Spleen (tissue), 11 donors: ENCODE measurements at regions not wholly inside any gene's neighbourhood (a gene's known extent, or its start where the extent isn't known, plus 50 kb on each side); places are given as distances from the start of the nearest gene placed in this dataset.

Experiments used
- DNase-seq: peaks from one replicate; pipeline ENCODE4 v3.0.0-alpha.2; 2020
- H3K27ac ChIP-seq, 8 donors: fragments of 200-600 bp; sonication (generic) in 7 of 8; 1 replicate in 4 of 8; 2 replicates in 4 of 8; pipeline versions ENCODE4 v1.5.0 to v1.8.0; 2016 to 2021; ENCODE audit warnings: inconsistent platforms in 4 of 8, mild to moderate bottlenecking in 4 of 8, moderate library complexity in 1 of 8
- H3K27me3 ChIP-seq, 7 donors: fragments of 200-600 bp; sonication (generic) in 6 of 7; replicated peaks in 1 of 7; 1 replicate in 4 of 7; 2 replicates in 3 of 7; pipeline versions ENCODE4 v1.5.0 to v1.8.0; 2016 to 2021; ENCODE audit warnings: inconsistent platforms in 3 of 7, mild to moderate bottlenecking in 1 of 7
- H3K36me3 ChIP-seq, 6 donors: fragments of 200-600 bp; sonication (generic) in 5 of 6; 1 replicate in 4 of 6; 2 replicates in 2 of 6; pipeline versions ENCODE4 v1.5.0 to v1.8.0; 2016 to 2021; ENCODE audit warnings: inconsistent platforms in 2 of 6
- H3K4me1 ChIP-seq, 6 donors: fragments of 200-600 bp; sonication (generic) in 5 of 6; 1 replicate in 3 of 6; 2 replicates in 3 of 6; pipeline versions ENCODE4 v1.5.0 to v1.8.0; 2016 to 2021; ENCODE audit warnings: inconsistent platforms in 3 of 6
- H3K4me3 ChIP-seq, 8 donors: fragments of 200-600 bp; sonication (generic) in 7 of 8; 1 replicate in 4 of 8; 2 replicates in 4 of 8; pipeline versions ENCODE4 v1.5.0 to v1.8.0; 2016 to 2021; ENCODE audit warnings: inconsistent platforms in 4 of 8, mild to moderate bottlenecking in 4 of 8, moderate library complexity in 2 of 8
- H3K9me3 ChIP-seq, 8 donors: fragments of 200-600 bp; sonication (generic) in 7 of 8; 1 replicate in 4 of 8; 2 replicates in 4 of 8; pipeline versions ENCODE4 v1.5.0 to v1.8.0; 2016 to 2021; ENCODE audit warnings: inconsistent platforms in 4 of 8
- POLR2A ChIP-seq, 3 donors: fragments of 450-650 bp; IDR thresholded peaks; one replicate each; pipeline ENCODE4 v1.5.1; 2017; ENCODE audit warnings: antibody characterized with exemption in 3 of 3, mild to moderate bottlenecking in 1 of 3
- POLR2AphosphoS5 ChIP-seq, 3 donors: sonication (generic); formaldehyde crosslinking; IDR thresholded peaks; one replicate each; pipeline ENCODE4 v1.5.1; 2017; ENCODE audit warnings: antibody characterized with exemption in 3 of 3
- WGBS, 5 donors: extraction: QIAGEN DNeasy Blood & Tissue Kit in 3 of 5; methylation state at CpG; one replicate each; pipeline versions ENCODE4 v1.1.5 to v1.1.7; 2013 to 2018; 5-methylcytosine and 5-hydroxymethylcytosine counted together
- intact Hi-C: fragments of 100-400 bp; cut with DNase I; formaldehyde crosslinking; loops from one replicate; pipeline ENCODE4 v1.15.0; 2023; ENCODE audit warnings: low total_unique reads
- TF ChIP-seq, protein P1 (sequence below), 11 experiments: fragments of 200-600 bp in 7 of 11; fragments of 450-650 bp in 4 of 11; sonication (generic) in 4 of 11; IDR thresholded peaks in 8 of 11; conservative IDR thresholded peaks in 3 of 11; 1 replicate in 7 of 11; 2 replicates in 4 of 11; pipeline versions ENCODE4 v1.4.0 to v1.8.0; 2016 to 2021; ENCODE audit warnings: antibody characterized with exemption in 11 of 11, inconsistent platforms in 4 of 11, mild to moderate bottlenecking in 1 of 11
- donor health status: healthy with polysubstance abuse.
- donor health status: DM: no; HTN: no; CAD: no; lungs with moderate emphysema.
- donor health status: DM: no; HTN: no; CAD: no.
- donor health status: Bipolar disorder and iron deficiency.
- donor health status: healthy.
- donor health status: DM: no; HTN: no; CAD: no.
- donor health status: DM: yes; HTN: yes; CAD: no.

DNA sequence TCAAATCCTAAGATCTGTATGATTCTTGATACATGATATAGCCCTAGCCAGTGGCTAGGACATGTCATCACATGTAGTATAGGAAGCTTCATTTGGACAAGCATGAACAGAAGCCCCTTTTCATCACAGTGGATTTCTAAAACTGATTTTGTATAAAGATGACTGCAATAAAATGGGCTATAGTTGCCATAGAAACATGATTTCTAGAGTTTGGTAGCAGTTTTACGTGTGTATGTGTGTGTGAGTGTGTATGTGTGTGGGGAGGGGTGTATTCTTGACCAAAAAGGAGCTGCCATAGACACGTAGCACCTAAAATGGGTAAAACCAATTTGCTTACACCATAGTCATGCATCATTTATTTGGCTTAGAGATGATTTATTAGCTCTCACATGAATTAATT lies 200.5 kb upstream of the CNR1 start:
- Histone ChIP-seq H3K36me3 (no peaks in the 10 kb centered on the region), H3K27ac (no peak overlapping the region), H3K27me3 (no peaks in the 10 kb centered on the region), H3K4me1 (no peaks in the 10 kb centered on the region), H3K4me3 (no peak overlapping the region), H3K9me3 (no peaks in the 10 kb centered on the region)
- TF ChIP-seq POLR2AphosphoS5 (IDR thresholded peaks at IDR 0.05): no peak
- TF ChIP-seq, protein P1, sequence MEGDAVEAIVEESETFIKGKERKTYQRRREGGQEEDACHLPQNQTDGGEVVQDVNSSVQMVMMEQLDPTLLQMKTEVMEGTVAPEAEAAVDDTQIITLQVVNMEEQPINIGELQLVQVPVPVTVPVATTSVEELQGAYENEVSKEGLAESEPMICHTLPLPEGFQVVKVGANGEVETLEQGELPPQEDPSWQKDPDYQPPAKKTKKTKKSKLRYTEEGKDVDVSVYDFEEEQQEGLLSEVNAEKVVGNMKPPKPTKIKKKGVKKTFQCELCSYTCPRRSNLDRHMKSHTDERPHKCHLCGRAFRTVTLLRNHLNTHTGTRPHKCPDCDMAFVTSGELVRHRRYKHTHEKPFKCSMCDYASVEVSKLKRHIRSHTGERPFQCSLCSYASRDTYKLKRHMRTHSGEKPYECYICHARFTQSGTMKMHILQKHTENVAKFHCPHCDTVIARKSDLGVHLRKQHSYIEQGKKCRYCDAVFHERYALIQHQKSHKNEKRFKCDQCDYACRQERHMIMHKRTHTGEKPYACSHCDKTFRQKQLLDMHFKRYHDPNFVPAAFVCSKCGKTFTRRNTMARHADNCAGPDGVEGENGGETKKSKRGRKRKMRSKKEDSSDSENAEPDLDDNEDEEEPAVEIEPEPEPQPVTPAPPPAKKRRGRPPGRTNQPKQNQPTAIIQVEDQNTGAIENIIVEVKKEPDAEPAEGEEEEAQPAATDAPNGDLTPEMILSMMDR (IDR thresholded peaks at IDR 0.05 in 8 of 11, conservative IDR thresholded peaks at IDR 0.05 in 3 of 11): no peak
- TF ChIP-seq POLR2A (IDR thresholded peaks at IDR 0.05): no peak
- intact Hi-C loops: no loop called here
- no peak for DNase-seq
- 69 to 78% (median 73%) methylated on average over 2 of the region's 2 CpGs for WGBS, 5 donors

GRCh38 chr6:88365656-88366055 lies 199.5 kb upstream of the CNR1 start:
- intact Hi-C loops: no loop called here
- H3K4me1 ChIP-seq: no peaks in the 10 kb centered on the region
- 55 to 76% (median 68%) methylated on average over 2 of the region's 2 CpGs for WGBS, 5 donors
- H3K27ac ChIP-seq: no peak overlapping the region
- no peak for DNase-seq
- no peaks in the 10 kb centered on the region for H3K36me3 ChIP-seq
- H3K27me3 ChIP-seq: no peaks in the 10 kb centered on the region
- H3K4me3 ChIP-seq: no peak overlapping the region
- TF ChIP-seq, protein P1 (IDR thresholded peaks at IDR 0.05 in 8 of 11, conservative IDR thresholded peaks at IDR 0.05 in 3 of 11): no peak
- TF ChIP-seq POLR2A (IDR thresholded peaks at IDR 0.05): no peak
- H3K9me3 ChIP-seq: no peaks in the 10 kb centered on the region

DNA sequence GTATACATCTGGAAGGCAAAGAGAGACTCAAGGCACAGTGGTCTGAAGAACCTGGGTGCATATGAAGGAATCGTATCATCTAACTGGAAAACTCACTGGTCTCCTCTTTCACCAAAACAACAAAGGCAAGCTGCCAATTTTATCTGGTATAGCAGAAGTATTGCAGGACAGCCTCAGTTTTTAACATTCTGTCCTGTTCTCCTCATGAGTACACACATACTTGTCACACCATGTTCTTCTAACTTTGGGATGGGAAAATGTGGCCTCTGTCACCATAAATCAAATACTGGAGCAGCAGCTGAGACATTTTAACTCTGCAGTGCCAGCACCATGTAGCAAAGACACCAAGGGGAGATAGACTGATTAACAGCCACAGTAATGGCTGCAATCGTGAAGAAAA lies 199.1 kb upstream of the CNR1 start:
- no peak overlapping the region for H3K27ac ChIP-seq
- H3K9me3 ChIP-seq: no peaks in the 10 kb centered on the region
- H3K36me3 ChIP-seq: no peaks in the 10 kb centered on the region
- 74 to 92% (median 79%) methylated on average over 2 of the region's 2 CpGs for WGBS, 5 donors
- no peaks in the 10 kb centered on the region for H3K4me1 ChIP-seq
- intact Hi-C loops: no loop called here
- H3K27me3 ChIP-seq: no peaks in the 10 kb centered on the region
- DNase-seq: no peak
- H3K4me3 ChIP-seq: no peak overlapping the region
- TF ChIP-seq POLR2AphosphoS5 (IDR thresholded peaks at IDR 0.05) (no peak), POLR2A (IDR thresholded peaks at IDR 0.05) (no peak)
- TF ChIP-seq, protein P1 (IDR thresholded peaks at IDR 0.05 in 8 of 11, conservative IDR thresholded peaks at IDR 0.05 in 3 of 11): no peak

GRCh38 chr6:88361754-88362153 lies 195.6 kb upstream of the CNR1 start:
- H3K9me3 ChIP-seq: no peaks in the 10 kb centered on the region
- no peak overlapping the region for H3K4me3 ChIP-seq
- no peak overlapping the region for H3K27ac ChIP-seq
- no peaks in the 10 kb centered on the region for H3K4me1 ChIP-seq
- TF ChIP-seq POLR2AphosphoS5 (IDR thresholded peaks at IDR 0.05) (no peak), POLR2A (IDR thresholded peaks at IDR 0.05) (no peak)
- TF ChIP-seq, protein P1 (IDR thresholded peaks at IDR 0.05 in 8 of 11, conservative IDR thresholded peaks at IDR 0.05 in 3 of 11): no peak
- no peaks in the 10 kb centered on the region for H3K27me3 ChIP-seq
- DNase-seq: no peak
- intact Hi-C loops: no loop called here
- 84 to 92% (median 87%) methylated on average over 4 of the region's 4 CpGs for WGBS, 5 donors
- no peaks in the 10 kb centered on the region for H3K36me3 ChIP-seq
